Trophoblast cell (in vitro differentiated cells and primary cell): ENCODE measurements at regions not wholly inside any gene's neighbourhood (a gene's known extent, or its start where the extent isn't known, plus 50 kb on each side); places are given as distances from the start of the nearest gene placed in this dataset.

Experiments used
- DNase-seq, 2 donors: peaks; one replicate each; pipeline ENCODE4 v3.0.0-alpha.2; 2016
- H2AFZ ChIP-seq: 2 replicates; pipeline ENCODE4 v1.6.1; 2013; ENCODE audit warnings: low read length, moderate library complexity, mild to moderate bottlenecking; ENCODE audit not compliant: insufficient read depth, poor library complexity
- H2AK5ac ChIP-seq: 2 replicates; pipeline ENCODE4 v1.6.1; 2013; ENCODE audit warnings: mild to moderate bottlenecking, low read length
- H2BK120ac ChIP-seq: 2 replicates; pipeline ENCODE4 v1.6.1; 2013; ENCODE audit warnings: low read length, mild to moderate bottlenecking, moderate library complexity; ENCODE audit not compliant: insufficient read depth, poor library complexity
- H2BK12ac ChIP-seq: 2 replicates; pipeline ENCODE4 v1.6.1; 2013; ENCODE audit warnings: mild to moderate bottlenecking, low read length, moderate library complexity
- H2BK5ac ChIP-seq: 2 replicates; pipeline ENCODE4 v1.6.1; 2013; ENCODE audit warnings: low read length, low read depth, moderate library complexity, mild to moderate bottlenecking; ENCODE audit not compliant: poor library complexity
- H3K14ac ChIP-seq: 2 replicates; pipeline ENCODE4 v1.6.1; 2013; ENCODE audit warnings: mild to moderate bottlenecking, low read length
- H3K18ac ChIP-seq: 2 replicates; pipeline ENCODE4 v1.6.1; 2013; ENCODE audit warnings: mild to moderate bottlenecking, low read length
- H3K23ac ChIP-seq: 2 replicates; pipeline ENCODE4 v1.6.1; 2013; ENCODE audit warnings: low read length
- H3K27ac ChIP-seq: 2 replicates; pipeline ENCODE4 v1.5.1; 2013; ENCODE audit warnings: low read depth, mild to moderate bottlenecking, inconsistent platforms, low read length, moderate library complexity
- H3K27me3 ChIP-seq: 2 replicates; pipeline ENCODE4 v1.6.1; 2013; ENCODE audit warnings: inconsistent platforms, mild to moderate bottlenecking, low read length, moderate library complexity; ENCODE audit not compliant: insufficient read depth
- H3K36me3 ChIP-seq, 2 experiments: 1 replicate in 1 of 2; 2 replicates in 1 of 2; pipeline ENCODE4 v1.6.1; 2013; ENCODE audit warnings: low read length in 2 of 2, mild to moderate bottlenecking in 2 of 2, moderate library complexity in 1 of 2; ENCODE audit not compliant: insufficient read depth in 2 of 2, control insufficient read depth in 1 of 2
- H3K4ac ChIP-seq: 2 replicates; pipeline ENCODE4 v1.6.1; 2013; ENCODE audit warnings: low read depth, mild to moderate bottlenecking, low read length, moderate library complexity
- H3K4me1 ChIP-seq, 2 experiments: 1 replicate in 1 of 2; 2 replicates in 1 of 2; pipeline ENCODE4 v1.6.1; 2013; ENCODE audit warnings: low read length in 2 of 2, mild to moderate bottlenecking in 2 of 2, moderate library complexity in 1 of 2; ENCODE audit not compliant: insufficient read depth in 2 of 2, control insufficient read depth in 1 of 2
- H3K4me2 ChIP-seq: 2 replicates; pipeline ENCODE4 v1.6.1; 2013; ENCODE audit warnings: inconsistent platforms, mild to moderate bottlenecking, low read length, moderate library complexity
- H3K4me3 ChIP-seq: 2 replicates; pipeline ENCODE4 v1.5.1; 2013; ENCODE audit warnings: mild to moderate bottlenecking, low read depth, low read length, inconsistent platforms
- H3K79me1 ChIP-seq: one replicate; pipeline ENCODE4 v1.6.1; 2013; ENCODE audit warnings: low read length
- H3K79me2 ChIP-seq: 2 replicates; pipeline ENCODE4 v1.6.1; 2013; ENCODE audit warnings: low read length, mild to moderate bottlenecking; ENCODE audit not compliant: control insufficient read depth, insufficient read depth, poor library complexity
- H3K9ac ChIP-seq: 2 replicates; pipeline ENCODE4 v1.6.1; 2013; ENCODE audit warnings: mild to moderate bottlenecking, low read length
- H3K9me3 ChIP-seq: 2 replicates; pipeline ENCODE4 v1.6.1; 2013; ENCODE audit warnings: low read depth, mild to moderate bottlenecking, control low read depth, inconsistent platforms, low read length; ENCODE audit not compliant: insufficient read depth
- H4K12ac ChIP-seq: 2 replicates; pipeline ENCODE4 v1.6.1; 2013; ENCODE audit warnings: low read depth, mild to moderate bottlenecking, low read length, moderate library complexity
- H4K8ac ChIP-seq: 2 replicates; pipeline ENCODE4 v1.6.1; 2013; ENCODE audit warnings: low read depth, mild to moderate bottlenecking, low read length, moderate library complexity
- H4K91ac ChIP-seq: one replicate; pipeline ENCODE4 v1.6.1; 2013; ENCODE audit warnings: low read depth, mild to moderate bottlenecking, low read length, moderate library complexity
- WGBS: extraction: QIAGEN DNeasy Blood & Tissue Kit; methylation state at CpG from one replicate; pipeline ENCODE4 v1.1.7; 2013; ENCODE audit warnings: missing lambda C conversion rate; ENCODE audit not compliant: insufficient read length, insufficient coverage; ENCODE audit errors: extremely low coverage; 5-methylcytosine and 5-hydroxymethylcytosine counted together

GRCh38 chr2:120794716-120795115 is 59.0 kb downstream of the GLI2 start:
- no peak overlapping the region for H3K4me2 ChIP-seq
- no peak overlapping the region for H3K4ac ChIP-seq
- H2AFZ ChIP-seq: no peak overlapping the region
- H3K27ac ChIP-seq: no peak overlapping the region
- no peaks in the 10 kb centered on the region for H3K79me2 ChIP-seq
- H2AK5ac ChIP-seq: no peak overlapping the region
- no peak for DNase-seq
- WGBS: no CpG with 5 or more reads among the region's 3 CpGs
- H4K91ac ChIP-seq: no peak overlapping the region
- H3K14ac ChIP-seq: no peak overlapping the region
- no peak overlapping the region for H3K9ac ChIP-seq
- no peak overlapping the region for H4K12ac ChIP-seq
- no peak overlapping the region for H3K4me3 ChIP-seq
- H2BK5ac ChIP-seq: no peak overlapping the region
- H3K23ac ChIP-seq: no peak overlapping the region
- no peaks in the 10 kb centered on the region for H3K79me1 ChIP-seq
- H3K4me1 ChIP-seq: peaks cover 9% of the 10 kb centered on the region in 2 experiments
- no peak overlapping the region for H3K18ac ChIP-seq
- no peak overlapping the region for H2BK120ac ChIP-seq
- no peak overlapping the region for H4K8ac ChIP-seq
- H2BK12ac ChIP-seq: no peak overlapping the region
- no peaks in the 10 kb centered on the region for H3K36me3 ChIP-seq
- H3K27me3 ChIP-seq: no peaks in the 10 kb centered on the region
- peaks cover 6% of the 10 kb centered on the region for H3K9me3 ChIP-seq

DNA sequence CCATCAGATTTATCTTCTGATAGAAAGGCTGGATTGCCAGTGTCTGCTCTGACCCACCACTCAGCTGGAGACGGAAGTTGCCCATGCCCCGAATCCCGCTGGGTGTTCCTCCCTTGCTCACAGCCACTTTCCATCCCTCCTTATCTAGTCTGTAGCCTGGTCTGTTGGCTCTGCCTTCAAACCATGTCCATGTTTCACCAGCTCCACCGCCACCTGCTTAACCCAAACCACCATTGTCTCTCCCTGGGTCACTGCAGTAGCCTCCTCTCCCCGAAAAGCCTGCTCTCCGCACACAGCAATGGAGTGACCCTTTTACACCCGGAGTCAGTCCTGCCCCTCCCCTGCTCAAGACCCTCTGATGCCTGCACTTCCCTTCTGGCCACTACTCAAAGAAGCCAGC is 60.4 kb downstream of the GLI2 start:
- Histone ChIP-seq H3K36me3 (no peaks in the 10 kb centered on the region), H3K27me3 (no peaks in the 10 kb centered on the region), H4K8ac (no peak overlapping the region), H2BK12ac (no peak overlapping the region), H3K14ac (no peak overlapping the region), H3K79me2 (no peaks in the 10 kb centered on the region), H3K9ac (no peak overlapping the region), H3K4me3 (no peak overlapping the region), H2BK120ac (no peak overlapping the region), H3K23ac (no peak overlapping the region), H3K4me1 (peaks cover 8 to 9% of the 10 kb centered on the region in 2 experiments), H2AK5ac (no peak overlapping the region), H2AFZ (no peak overlapping the region), H4K12ac (no peak overlapping the region), H3K18ac (no peak overlapping the region), H3K4ac (no peak overlapping the region), H3K27ac (no peak overlapping the region), H3K79me1 (no peaks in the 10 kb centered on the region), H3K9me3 (peaks cover 8% of the 10 kb centered on the region), H3K4me2 (no peak overlapping the region), H2BK5ac (no peak overlapping the region), H4K91ac (no peak overlapping the region)
- no CpG with 5 or more reads among the region's 7 CpGs for WGBS
- DNase-seq: no peak

GRCh38 chr2:120797421-120798221 is 62.0 kb downstream of the GLI2 start:
- H2AK5ac ChIP-seq: no peak overlapping the region
- no peak overlapping the region for H2AFZ ChIP-seq
- no peak overlapping the region for H3K4ac ChIP-seq
- no peaks in the 10 kb centered on the region for H3K27me3 ChIP-seq
- no peaks in the 10 kb centered on the region for H3K4me1 ChIP-seq
- no peak overlapping the region for H3K4me2 ChIP-seq
- H2BK5ac ChIP-seq: no peak overlapping the region
- H4K91ac ChIP-seq: no peak overlapping the region
- H2BK120ac ChIP-seq: no peak overlapping the region
- peaks cover 5% of the 10 kb centered on the region for H3K9me3 ChIP-seq
- no peak overlapping the region for H3K23ac ChIP-seq
- H4K12ac ChIP-seq: no peak overlapping the region
- H3K18ac ChIP-seq: no peak overlapping the region
- H3K79me2 ChIP-seq: no peaks in the 10 kb centered on the region
- H3K14ac ChIP-seq: no peak overlapping the region
- no peak overlapping the region for H3K27ac ChIP-seq
- H4K8ac ChIP-seq: no peak overlapping the region
- no peak overlapping the region for H2BK12ac ChIP-seq
- H3K36me3 ChIP-seq: no peaks in the 10 kb centered on the region
- no peak overlapping the region for H3K9ac ChIP-seq
- no CpG with 5 or more reads among the region's 19 CpGs for WGBS
- H3K4me3 ChIP-seq: no peak overlapping the region
- DNase-seq: no peak
- no peaks in the 10 kb centered on the region for H3K79me1 ChIP-seq

- Histone ChIP-seq H2BK12ac (no peak overlapping the region), H2AK5ac (no peak overlapping the region), H3K79me1 (no peaks in the 10 kb centered on the region), H3K4ac (no peak overlapping the region), H3K36me3 (no peaks in the 10 kb centered on the region), H3K4me2 (no peak overlapping the region), H4K12ac (no peak overlapping the region), H3K4me1 (no peaks in the 10 kb centered on the region), H3K27ac (no peak overlapping the region), H4K8ac (no peak overlapping the region), H4K91ac (no peak overlapping the region), H2BK5ac (no peak overlapping the region), H3K79me2 (no peaks in the 10 kb centered on the region), H3K4me3 (no peak overlapping the region), H3K9ac (no peak overlapping the region), H3K9me3 (peaks cover 5% of the 10 kb centered on the region), H3K23ac (no peak overlapping the region), H3K27me3 (no peaks in the 10 kb centered on the region), H2BK120ac (no peak overlapping the region), H2AFZ (no peak overlapping the region), H3K18ac (no peak overlapping the region), H3K14ac (no peak overlapping the region)
- WGBS: no CpG with 5 or more reads among the region's 8 CpGs
- DNase-seq: no peak
Measured at GRCh38 chr2:120798567-120799247, 63.0 kb downstream of the GLI2 start.
